Cardiac fibroblast (primary cell): ENCODE measurements at regions not wholly inside any gene's neighbourhood (a gene's known extent, or its start where the extent isn't known, plus 50 kb on each side); places are given as distances from the start of the nearest gene placed in this dataset.
"Not testable (repeated sequence)": the region's sequence is repeated elsewhere in the genome, so short reads cannot be mapped to it uniquely, and the experiment has no call there.

ENCODE experiments used
- DNase-seq, 2 donors: peaks; one replicate each; pipeline versions ENCODE4 v3.0.0 to v3.0.0-alpha.2; 2010; ENCODE audit warnings: low read depth in 2 of 2
- H3K4me3 ChIP-seq, 2 donors: replicated peaks in 1 of 2; 1 replicate in 1 of 2; 2 replicates in 1 of 2; pipeline ENCODE4 v1.5.1; 2011; ENCODE audit warnings: low read depth in 2 of 2, low read length in 2 of 2, mild to moderate bottlenecking in 2 of 2, moderate library complexity in 1 of 2
- CTCF ChIP-seq: IDR thresholded peaks from one replicate; pipeline ENCODE4 v1.5.1; 2011; ENCODE audit warnings: low read depth, mild to moderate bottlenecking, low read length, inconsistent platforms

- TF ChIP-seq CTCF, result no peak
- no peak for DNase-seq
- no peak overlapping the region for H3K4me3 ChIP-seq
These were observed 563.9 kb downstream of the TFAP2A start for GRCh38 chr6:9851006-9851405.

- no peak overlapping the region for H3K4me3 ChIP-seq
- no peak for DNase-seq
- TF ChIP-seq CTCF, result no peak
These were observed 566.8 kb downstream of the TFAP2A start for GRCh38 chr6:9848094-9848493.

- no peak overlapping the region for H3K4me3 ChIP-seq
- DNase-seq, result no peak
- TF ChIP-seq CTCF, result no peak
These were observed 572.8 kb downstream of the TFAP2A start for GRCh38 chr6:9841886-9842725.

GRCh38 chr6:9834233-9834632, 580.6 kb downstream of the TFAP2A start:
- DNase-seq, result no peak
- H3K4me3 ChIP-seq, result no peak overlapping the region
- TF ChIP-seq CTCF, result no peak

- DNase-seq, result no peak
- TF ChIP-seq CTCF, result no peak
- H3K4me3 ChIP-seq, result no peak overlapping the region
These were observed 583.1 kb downstream of the TFAP2A start for GRCh38 chr6:9831783-9832182.

- no peak overlapping the region for H3K4me3 ChIP-seq
- DNase-seq, result no peak
- no peak for TF ChIP-seq CTCF
These were observed 584.1 kb downstream of the TFAP2A start for GRCh38 chr6:9830808-9831207.

- DNase-seq, result no peak
These were observed 589.3 kb downstream of the TFAP2A start for GRCh38 chr6:9825526-9825925.

GRCh38 chr6:9810727-9811126, 604.1 kb downstream of the TFAP2A start:
- not testable (repeated sequence) for H3K4me3 ChIP-seq

More at GRCh38 chr6:9825526-9825925, 589.3 kb downstream of the TFAP2A start:
- no peak overlapping the region for H3K4me3 ChIP-seq
- no peak for TF ChIP-seq CTCF

More at GRCh38 chr6:9810727-9811126, 604.1 kb downstream of the TFAP2A start:
- DNase-seq, result not testable (repeated sequence)
